ENCODE measurements at regions not wholly inside any gene's neighbourhood (a gene's known extent, or its start where the extent isn't known, plus 50 kb on each side); places are given as distances from the start of the nearest gene placed in this dataset.

DNA sequence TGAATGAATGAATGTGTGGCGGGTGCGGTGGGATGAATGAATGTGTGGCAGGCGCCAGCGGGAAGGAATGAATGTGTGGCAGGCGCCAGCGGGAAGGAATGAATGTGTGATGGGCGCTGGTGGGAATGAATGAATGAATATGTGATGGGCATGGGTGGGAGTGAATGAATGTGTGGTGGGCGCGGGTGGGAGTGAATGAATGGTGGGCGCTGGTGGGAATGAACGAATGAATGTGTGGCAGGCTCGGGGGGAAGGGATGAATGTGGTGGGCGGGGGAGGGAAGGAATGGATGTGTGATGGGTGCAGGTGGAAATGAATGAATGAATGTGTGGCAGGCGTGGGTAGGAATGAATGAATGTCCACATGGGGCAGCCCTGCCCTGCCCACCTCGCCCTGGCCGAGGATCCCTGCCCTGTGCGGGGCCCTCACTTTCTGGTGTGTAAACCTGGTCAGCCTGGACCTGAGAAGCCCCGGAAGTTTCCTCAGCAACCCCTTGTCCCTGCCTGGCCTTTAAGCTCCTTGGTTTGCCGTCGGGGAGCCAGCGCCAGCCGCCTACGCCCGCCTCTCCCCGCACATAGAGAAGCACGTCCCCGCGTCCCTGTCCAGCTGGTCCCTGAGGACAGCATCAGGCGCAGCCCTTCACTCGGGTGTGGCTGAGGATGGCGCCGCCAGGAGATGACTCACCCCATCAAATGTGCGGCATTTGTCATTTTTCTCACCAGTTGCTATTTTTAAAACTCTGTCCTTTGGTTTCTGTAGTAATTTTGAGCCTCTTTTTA lies 112.8 kb upstream of the LRPAP1 start:
- DNase-seq: no peak
- CTCF ChIA-PET: no interaction called here
- Mint-ChIP-seq H3K36me3 (ENCODE audit: low read depth) (no peaks in the 10 kb centered on the region), H3K27me3 (ENCODE audit: low read depth) (no peaks in the 10 kb centered on the region), H3K4me1 (ENCODE audit: low read depth) (no peaks in the 10 kb centered on the region), H3K9me3 (no peaks in the 10 kb centered on the region), H3K27ac (no peak overlapping the region), H3K4me3 (no peak overlapping the region)
- intact Hi-C loops (cut with micrococcal nuclease): no loop called here

DNA sequence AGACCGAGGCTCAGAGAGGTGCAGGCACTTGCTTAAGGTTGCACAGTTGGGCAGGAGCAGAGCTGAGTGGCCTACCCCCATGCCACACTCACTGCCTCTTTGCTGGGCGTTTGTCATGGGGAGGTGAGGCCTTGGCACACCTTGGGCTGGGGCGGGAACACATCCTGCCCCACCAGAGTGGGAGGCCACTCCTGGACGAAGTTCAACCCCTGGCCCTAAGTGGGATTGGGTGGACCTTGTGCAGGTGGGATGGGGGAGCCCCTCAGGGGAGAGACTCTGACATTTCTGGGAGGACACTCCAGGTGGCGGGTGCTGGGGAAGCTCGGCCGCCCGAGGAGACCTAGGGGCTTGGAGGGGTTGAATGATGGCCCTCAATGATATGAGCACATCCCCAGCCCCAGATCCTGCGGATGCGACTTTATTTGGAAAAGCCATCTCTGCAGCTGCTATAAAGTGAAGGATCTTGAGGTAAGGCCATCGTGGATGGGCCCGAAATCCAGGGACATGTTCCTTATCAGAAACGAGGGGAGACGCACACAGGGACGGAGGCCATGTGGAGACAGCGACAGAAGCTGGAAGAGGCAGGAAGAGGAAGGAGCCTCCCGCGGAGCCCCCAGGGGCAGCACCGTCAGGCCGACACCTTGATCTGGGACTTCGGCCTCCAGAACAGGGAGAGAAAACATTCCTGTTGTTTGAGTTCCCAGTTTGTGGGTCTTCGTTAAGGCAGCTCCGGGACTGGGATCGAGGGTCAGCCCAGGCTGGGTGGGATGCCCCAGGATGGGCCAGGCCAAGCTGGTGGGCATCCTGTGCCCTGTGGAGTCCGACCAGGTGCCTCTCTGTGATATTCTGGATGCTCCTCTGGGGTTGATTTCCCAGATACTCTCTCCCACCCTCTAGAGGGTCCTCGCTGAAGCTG lies 111.6 kb upstream of the LRPAP1 start:
- DNase-seq: no peak
- intact Hi-C loops (cut with micrococcal nuclease): no loop called here
- CTCF ChIA-PET: no interaction called here
- Mint-ChIP-seq H3K4me3 (no peak overlapping the region), H3K9me3 (no peaks in the 10 kb centered on the region), H3K27me3 (ENCODE audit: low read depth) (no peaks in the 10 kb centered on the region), H3K27ac (no peak overlapping the region), H3K36me3 (ENCODE audit: low read depth) (no peaks in the 10 kb centered on the region), H3K4me1 (ENCODE audit: low read depth) (no peaks in the 10 kb centered on the region)

DNA sequence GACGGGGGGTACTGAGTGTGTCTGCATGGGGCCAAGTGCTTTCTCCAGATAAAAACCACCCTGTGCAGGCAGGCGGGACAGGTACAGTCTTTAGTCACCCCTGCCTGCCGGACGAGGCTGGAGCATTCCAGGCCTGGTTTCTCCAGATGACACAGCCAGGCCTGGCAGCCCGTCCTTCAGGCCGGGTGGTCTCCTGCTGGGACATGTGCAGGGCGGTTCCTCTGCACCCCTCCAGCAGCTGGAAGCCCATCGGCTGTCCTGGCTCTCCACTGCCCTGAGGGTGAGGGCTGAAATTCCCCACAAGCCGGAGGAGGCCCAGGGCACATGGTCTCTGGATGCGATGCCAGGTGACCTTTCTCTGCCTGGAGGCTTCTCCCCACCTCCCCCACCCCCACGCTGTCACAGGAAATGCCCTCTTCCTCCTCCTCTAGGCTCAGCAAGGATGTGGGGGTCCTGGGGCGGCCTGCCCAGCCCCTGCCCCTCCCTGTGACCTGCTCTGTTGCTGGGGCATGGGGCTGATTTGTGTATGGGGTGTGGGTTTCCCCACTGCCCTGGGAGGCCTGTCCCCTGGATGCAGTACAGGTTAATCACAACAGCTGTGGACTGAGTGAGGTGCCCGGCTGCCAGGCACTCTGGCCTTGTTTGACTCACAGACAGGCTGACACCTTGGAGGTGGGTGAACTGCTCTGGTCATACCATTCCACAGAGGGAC lies 110.7 kb upstream of the LRPAP1 start:
- H3K36me3 Mint-ChIP-seq (ENCODE audit: low read depth): no peaks in the 10 kb centered on the region
- no peaks in the 10 kb centered on the region for H3K4me1 Mint-ChIP-seq (ENCODE audit: low read depth)
- no peak overlapping the region for H3K4me3 Mint-ChIP-seq
- CTCF ChIA-PET: no interaction called here
- H3K27me3 Mint-ChIP-seq (ENCODE audit: low read depth): no peaks in the 10 kb centered on the region
- DNase-seq: no peak
- no peaks in the 10 kb centered on the region for H3K9me3 Mint-ChIP-seq
- no peak overlapping the region for H3K27ac Mint-ChIP-seq
- intact Hi-C loops (cut with micrococcal nuclease): no loop called here

DNA sequence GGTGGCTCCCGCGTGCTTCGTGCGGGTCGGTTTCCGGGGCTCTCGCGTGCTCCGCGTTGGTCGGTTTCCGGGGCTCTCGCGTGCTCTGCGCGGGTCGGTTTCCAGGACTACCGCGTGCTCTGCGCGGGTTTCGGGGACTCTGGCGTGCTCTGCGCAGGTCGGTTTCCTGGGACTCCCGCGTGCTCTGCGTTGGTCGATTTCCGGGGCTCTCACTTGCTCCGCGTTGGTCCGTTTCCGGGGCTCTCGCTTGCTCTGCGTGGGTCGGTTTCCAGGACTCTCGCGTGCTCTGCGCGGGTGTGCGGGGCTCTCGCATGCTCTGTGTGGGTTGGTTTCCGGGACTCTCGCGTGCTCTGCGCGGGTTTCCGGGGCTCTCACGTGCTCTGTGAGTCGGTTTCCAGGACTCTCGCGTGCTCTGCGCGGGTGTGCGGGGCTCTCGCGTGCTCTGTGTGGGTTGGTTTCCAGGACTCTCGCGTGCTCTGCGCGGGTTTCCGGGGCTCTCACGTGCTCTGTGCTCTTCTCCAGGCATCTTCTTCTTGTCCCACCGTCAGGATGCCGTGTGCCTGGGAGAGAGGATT lies 109.9 kb upstream of the LRPAP1 start:
- Mint-ChIP-seq H3K4me3 (no peak overlapping the region), H3K4me1 (ENCODE audit: low read depth) (no peaks in the 10 kb centered on the region), H3K27me3 (ENCODE audit: low read depth) (no peaks in the 10 kb centered on the region), H3K9me3 (no peaks in the 10 kb centered on the region), H3K27ac (no peak overlapping the region), H3K36me3 (ENCODE audit: low read depth) (no peaks in the 10 kb centered on the region)
- CTCF ChIA-PET: no interaction called here
- DNase-seq: no peak
- intact Hi-C loops (cut with micrococcal nuclease): no loop called here

DNA sequence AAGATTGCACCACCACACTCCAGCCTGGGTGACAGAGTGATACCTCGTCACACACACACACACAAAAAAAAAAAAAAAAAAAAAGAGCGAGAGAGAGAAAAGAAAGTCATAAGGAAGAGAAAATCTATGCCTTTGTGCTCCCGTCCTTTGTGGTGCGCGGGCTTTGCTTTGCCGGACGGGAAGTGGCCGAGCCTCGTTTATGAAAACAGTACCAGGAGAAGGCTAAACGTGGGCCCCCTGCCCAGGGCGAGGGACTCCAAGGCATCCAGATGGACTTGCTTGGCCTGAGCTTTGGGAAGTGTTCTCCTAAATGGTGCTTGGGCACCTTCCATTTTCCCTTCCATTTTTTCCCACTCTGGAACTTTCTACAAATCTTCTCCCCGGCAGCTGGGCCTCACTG lies 109.3 kb upstream of the LRPAP1 start:
- no peak overlapping the region for H3K4me3 Mint-ChIP-seq
- CTCF ChIA-PET: no interaction called here

DNA sequence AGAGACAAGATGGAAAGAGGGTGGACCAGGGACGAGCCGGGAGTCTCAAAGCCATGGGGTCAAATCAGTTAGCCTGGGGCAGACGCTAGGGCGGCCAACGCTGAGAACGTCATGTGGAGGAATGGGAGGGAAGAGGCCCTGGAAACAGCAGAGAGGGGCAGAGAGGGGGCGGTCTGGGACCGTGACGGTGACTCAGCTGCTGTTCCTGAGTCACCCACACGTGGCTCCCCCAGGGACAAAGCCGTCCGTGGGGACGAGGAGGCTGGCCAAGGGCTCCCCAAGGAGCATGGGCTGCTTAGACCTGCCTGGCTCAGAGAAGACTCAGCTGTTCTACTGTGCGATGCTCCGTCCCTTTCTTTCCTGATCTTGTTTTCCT lies 108.4 kb upstream of the LRPAP1 start:
- no peaks in the 10 kb centered on the region for H3K27me3 Mint-ChIP-seq (ENCODE audit: low read depth)
- H3K36me3 Mint-ChIP-seq (ENCODE audit: low read depth): no peaks in the 10 kb centered on the region
- CTCF ChIA-PET: no interaction called here

More for the DNA sequence above, 109.3 kb upstream of the LRPAP1 start:
- Mint-ChIP-seq H3K27ac (no peak overlapping the region), H3K4me1 (ENCODE audit: low read depth) (no peaks in the 10 kb centered on the region), H3K9me3 (no peaks in the 10 kb centered on the region), H3K36me3 (ENCODE audit: low read depth) (no peaks in the 10 kb centered on the region), H3K27me3 (ENCODE audit: low read depth) (no peaks in the 10 kb centered on the region)
- intact Hi-C loops (cut with micrococcal nuclease): no loop called here
- DNase-seq: no peak

DNA sequence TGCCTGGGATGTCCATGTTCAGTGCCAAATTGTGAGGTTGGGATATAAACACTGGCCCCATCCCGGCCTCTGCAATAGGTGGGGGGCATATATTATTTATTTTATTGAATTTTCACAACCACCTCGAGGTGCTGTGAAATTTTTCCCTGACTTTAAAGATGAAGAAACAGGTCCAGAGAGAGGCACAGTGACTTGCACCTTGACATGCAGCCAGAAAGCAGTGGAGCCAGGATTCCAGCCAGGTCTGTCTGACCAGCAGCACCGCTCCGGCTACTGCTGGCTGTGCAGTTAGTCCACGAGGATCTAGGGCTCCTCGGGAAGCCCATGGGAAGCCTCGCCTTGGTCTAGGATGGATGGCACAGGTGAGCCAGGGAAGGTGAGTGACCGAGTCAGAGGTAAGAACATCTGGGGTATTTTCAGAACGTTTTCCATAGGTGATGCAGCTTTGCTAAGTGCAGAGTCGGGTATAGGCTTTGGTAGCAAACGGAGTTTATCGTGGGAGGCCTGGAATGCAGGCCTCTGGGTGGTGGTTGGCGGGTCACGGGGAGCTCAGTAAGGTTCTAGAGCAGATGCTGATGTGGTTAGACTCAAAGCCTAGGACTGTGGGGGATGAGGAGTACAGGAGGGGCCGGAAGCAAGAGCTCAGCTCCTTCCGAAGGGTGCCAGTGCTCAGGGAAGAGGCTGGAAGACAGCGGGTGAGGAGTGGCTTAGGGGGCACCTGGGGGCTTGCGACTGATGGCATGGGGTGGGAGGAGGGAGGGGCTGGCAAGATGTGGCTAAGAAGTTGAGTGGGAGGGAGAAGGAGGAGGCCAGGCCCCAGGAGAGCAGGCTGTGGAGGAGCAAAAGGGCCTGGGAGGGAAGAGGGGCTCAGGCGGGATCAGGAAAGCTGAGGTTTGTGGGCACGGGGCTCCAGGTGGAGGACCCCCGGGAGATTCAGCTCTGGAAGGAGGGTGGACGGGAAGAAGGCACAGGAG lies 107.7 kb upstream of the LRPAP1 start:
- CTCF ChIA-PET: no interaction called here
- Mint-ChIP-seq H3K27ac (no peak overlapping the region), H3K27me3 (ENCODE audit: low read depth) (no peaks in the 10 kb centered on the region), H3K4me3 (no peak overlapping the region), H3K9me3 (no peaks in the 10 kb centered on the region), H3K36me3 (ENCODE audit: low read depth) (no peaks in the 10 kb centered on the region), H3K4me1 (ENCODE audit: low read depth) (no peaks in the 10 kb centered on the region)
- intact Hi-C loops (cut with micrococcal nuclease): no loop called here
- no peak for DNase-seq

More for the DNA sequence above, 108.4 kb upstream of the LRPAP1 start:
- Mint-ChIP-seq H3K4me3 (no peak overlapping the region), H3K9me3 (no peaks in the 10 kb centered on the region), H3K4me1 (ENCODE audit: low read depth) (no peaks in the 10 kb centered on the region), H3K27ac (no peak overlapping the region)
- DNase-seq: no peak
- intact Hi-C loops (cut with micrococcal nuclease): no loop called here

DNA sequence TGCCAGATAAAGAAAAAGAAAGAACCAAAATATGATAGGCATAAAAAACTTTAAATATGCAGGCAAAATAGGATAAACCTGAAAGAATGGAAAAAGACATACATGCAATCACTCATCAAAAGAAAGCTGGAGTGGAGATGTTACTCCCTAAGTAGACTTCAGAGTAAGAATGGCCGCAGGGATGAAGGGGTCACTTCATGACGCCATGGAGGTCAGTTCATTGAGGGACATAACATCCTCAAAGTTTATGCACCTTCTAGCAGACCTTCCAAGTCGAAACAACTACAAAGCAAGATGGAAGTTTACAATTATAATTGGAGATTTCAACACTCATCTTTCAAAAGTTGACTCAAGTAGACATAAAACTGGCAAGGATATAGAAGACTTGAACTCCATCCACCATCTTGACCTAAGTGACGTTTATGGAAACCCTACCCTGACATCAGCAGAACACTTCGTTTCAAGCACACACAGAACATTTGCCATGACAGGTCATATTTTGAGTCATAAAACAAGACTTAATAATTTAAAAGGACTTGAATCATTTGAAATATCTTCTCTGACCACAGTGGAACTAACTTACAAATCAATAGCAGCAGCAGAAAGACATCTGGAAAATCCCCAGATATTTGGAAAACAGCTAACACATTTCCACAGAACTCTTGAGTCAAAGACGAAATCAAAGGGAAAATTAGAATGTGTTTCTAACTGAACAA lies 106.0 kb upstream of the LRPAP1 start:
- H3K4me3 Mint-ChIP-seq: no peak overlapping the region
- H3K9me3 Mint-ChIP-seq: no peaks in the 10 kb centered on the region
- H3K36me3 Mint-ChIP-seq (ENCODE audit: low read depth): no peaks in the 10 kb centered on the region
- H3K27ac Mint-ChIP-seq: no peak overlapping the region
- intact Hi-C loops (cut with micrococcal nuclease): no loop called here
- no peak for DNase-seq
- no peaks in the 10 kb centered on the region for H3K27me3 Mint-ChIP-seq (ENCODE audit: low read depth)
- CTCF ChIA-PET: no interaction called here
- H3K4me1 Mint-ChIP-seq (ENCODE audit: low read depth): no peaks in the 10 kb centered on the region

DNA sequence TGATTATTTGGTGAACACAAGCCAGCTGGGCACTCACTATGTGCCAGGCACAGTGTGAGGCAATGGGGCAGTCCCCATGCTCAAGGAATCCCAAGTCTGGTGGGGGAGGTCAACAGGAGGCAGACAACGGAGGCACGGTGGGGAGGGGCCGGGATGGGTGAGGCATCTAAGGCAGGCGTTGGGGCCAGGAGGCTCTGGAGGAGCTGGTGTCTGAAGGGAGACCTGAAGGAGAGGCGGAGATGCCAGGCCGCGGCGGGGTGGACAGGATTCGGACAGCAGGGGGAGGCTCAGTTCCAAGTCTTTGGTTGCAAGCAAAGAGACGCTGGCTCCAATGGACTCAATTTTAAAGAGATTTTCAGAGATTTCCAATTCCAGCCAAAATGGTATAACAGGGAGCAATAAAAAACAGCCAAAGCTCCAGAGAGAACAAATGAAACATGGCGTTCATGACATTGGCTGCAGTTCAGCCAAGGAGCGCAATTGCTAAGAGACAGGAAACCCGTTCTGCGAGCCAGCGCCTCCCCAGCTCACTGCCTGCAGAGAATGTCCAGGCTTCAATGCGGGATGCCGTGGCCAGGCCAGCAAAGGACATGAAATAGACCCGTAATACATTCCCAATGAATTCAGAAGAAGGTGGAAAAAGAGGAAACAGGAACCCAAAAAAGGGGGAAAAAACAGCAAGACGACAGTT lies 105.2 kb upstream of the LRPAP1 start:
- H3K4me1 Mint-ChIP-seq (ENCODE audit: low read depth): no peaks in the 10 kb centered on the region
- H3K36me3 Mint-ChIP-seq (ENCODE audit: low read depth): no peaks in the 10 kb centered on the region
- no peak overlapping the region for H3K27ac Mint-ChIP-seq
- intact Hi-C loops (cut with micrococcal nuclease): no loop called here
- H3K4me3 Mint-ChIP-seq: no peak overlapping the region
- H3K9me3 Mint-ChIP-seq: no peaks in the 10 kb centered on the region
- no peaks in the 10 kb centered on the region for H3K27me3 Mint-ChIP-seq (ENCODE audit: low read depth)
- CTCF ChIA-PET: no interaction called here
- no peak for DNase-seq

DNA sequence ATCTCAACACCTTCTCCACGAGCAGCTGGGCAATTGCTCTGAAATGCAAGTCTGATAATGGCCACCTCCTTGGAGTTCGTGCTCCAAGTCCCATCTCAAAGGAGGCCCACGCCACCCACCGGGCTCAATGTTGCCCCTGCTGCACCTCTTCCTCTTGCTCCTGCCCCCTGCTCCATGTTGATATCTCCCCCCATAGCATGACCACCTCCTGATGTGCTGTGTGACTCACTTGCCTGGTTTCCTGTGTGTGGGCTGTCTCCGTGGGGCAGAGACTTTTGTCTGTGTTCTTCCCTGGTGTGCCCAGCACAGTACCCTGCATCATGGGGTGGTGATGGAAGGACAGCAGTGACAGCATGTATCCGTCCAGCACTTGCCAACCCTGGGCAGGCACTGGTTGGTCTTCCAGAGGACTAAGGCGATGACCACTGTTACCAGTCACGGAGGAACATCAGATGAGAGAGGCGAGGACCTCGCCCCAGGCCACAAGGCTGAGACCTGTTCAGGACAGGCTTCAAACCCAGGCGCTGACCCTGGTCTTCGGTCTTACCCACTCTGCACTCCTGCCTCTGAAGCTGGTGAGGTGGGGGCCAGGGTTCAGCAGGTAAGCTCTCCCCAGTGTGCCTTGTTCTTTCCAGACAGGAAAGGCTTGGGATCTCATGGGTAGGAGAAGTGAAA lies 104.6 kb upstream of the LRPAP1 start:
- Mint-ChIP-seq H3K36me3 (ENCODE audit: low read depth) (no peaks in the 10 kb centered on the region), H3K27me3 (ENCODE audit: low read depth) (no peaks in the 10 kb centered on the region), H3K4me1 (ENCODE audit: low read depth) (no peaks in the 10 kb centered on the region), H3K27ac (no peak overlapping the region), H3K9me3 (no peaks in the 10 kb centered on the region), H3K4me3 (no peak overlapping the region)
- CTCF ChIA-PET: no interaction called here
- no peak for DNase-seq
- intact Hi-C loops (cut with micrococcal nuclease): no loop called here

Data from activated naive CD4-positive, alpha-beta T cell treated with anti-CD3 and anti-CD28 coated beads for 36 hours (primary cell).